GM12875 (cell line): ENCODE measurements at regions not wholly inside any gene's neighbourhood (a gene's known extent, or its start where the extent isn't known, plus 50 kb on each side); places are given as distances from the start of the nearest gene placed in this dataset.

Experiments used
- H3K4me3 ChIP-seq: one replicate; pipeline ENCODE4 v1.5.1; 2011; ENCODE audit warnings: low read depth, low read length, control low read depth
- TF ChIP-seq, protein P1 (sequence below): IDR thresholded peaks from 2 replicates; pipeline ENCODE4 v1.5.1; 2011; ENCODE audit warnings: low read depth, mild to moderate bottlenecking, control low read depth, inconsistent platforms, low read length, moderate library complexity, borderline replicate concordance; ENCODE audit not compliant: insufficient read depth

DNA sequence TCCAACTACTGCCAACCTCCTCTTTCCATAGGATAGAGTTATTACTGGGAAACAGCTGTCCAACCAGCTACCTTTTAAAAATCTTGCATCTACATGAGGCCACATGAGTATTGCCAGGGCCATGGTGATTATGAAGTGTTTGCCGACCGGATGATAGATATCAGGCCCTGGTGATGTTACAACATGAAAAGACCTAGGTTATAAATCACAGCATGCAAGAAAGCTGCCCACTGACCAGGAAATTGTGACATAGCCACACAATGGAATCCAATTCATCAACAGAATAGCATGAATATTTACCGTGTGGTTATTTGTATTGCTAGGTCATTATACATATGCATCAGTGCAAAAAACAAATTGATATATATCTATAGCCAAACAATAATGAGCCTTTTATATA is 517.0 kb downstream of the INHBA start:
- H3K4me3 ChIP-seq = no peak overlapping the region
- TF ChIP-seq, protein P1, sequence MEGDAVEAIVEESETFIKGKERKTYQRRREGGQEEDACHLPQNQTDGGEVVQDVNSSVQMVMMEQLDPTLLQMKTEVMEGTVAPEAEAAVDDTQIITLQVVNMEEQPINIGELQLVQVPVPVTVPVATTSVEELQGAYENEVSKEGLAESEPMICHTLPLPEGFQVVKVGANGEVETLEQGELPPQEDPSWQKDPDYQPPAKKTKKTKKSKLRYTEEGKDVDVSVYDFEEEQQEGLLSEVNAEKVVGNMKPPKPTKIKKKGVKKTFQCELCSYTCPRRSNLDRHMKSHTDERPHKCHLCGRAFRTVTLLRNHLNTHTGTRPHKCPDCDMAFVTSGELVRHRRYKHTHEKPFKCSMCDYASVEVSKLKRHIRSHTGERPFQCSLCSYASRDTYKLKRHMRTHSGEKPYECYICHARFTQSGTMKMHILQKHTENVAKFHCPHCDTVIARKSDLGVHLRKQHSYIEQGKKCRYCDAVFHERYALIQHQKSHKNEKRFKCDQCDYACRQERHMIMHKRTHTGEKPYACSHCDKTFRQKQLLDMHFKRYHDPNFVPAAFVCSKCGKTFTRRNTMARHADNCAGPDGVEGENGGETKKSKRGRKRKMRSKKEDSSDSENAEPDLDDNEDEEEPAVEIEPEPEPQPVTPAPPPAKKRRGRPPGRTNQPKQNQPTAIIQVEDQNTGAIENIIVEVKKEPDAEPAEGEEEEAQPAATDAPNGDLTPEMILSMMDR = no peak

DNA sequence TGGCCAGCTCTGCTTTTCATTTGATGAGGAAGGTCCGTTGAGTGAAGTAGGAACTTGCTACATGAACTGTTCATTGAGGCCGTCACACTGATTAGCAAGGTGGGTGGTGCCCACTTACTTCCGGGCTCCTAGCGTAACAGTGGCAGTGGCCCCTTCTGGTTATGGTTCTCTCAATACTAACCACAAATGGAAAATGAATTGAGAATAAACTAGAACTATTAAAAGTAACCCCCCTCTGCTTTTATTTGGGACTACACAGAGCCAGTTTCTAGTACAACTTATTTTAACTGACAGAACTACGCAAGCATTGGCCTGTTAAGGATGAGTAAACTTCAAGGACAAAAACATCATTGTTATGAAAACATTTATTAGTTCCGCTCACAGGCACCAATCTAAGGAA is 519.1 kb downstream of the INHBA start:
- TF ChIP-seq, protein P1 = no peak
- no peak overlapping the region for H3K4me3 ChIP-seq

DNA sequence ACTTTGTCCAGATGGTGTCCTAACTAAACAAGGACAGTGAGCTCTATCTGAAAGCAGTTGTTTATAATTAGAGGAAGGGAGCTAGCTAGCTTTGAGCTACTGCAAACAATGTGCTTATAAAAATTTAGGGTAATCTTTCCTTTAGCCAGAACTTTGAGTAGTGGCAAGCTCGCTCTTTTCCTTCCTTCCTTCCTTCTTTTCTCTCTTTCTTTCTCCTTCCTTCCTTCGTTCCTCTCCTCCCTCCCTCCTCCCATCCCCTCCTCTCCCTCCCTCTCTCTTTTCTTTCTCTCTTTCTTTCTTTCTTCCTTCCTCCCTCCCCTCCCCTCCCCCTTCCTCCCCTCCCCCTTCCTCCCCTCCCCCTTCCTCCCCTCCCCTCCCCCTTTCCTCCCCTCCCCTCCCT is 520.1 kb downstream of the INHBA start:
- TF ChIP-seq, protein P1 = no peak
- no peak overlapping the region for H3K4me3 ChIP-seq

DNA sequence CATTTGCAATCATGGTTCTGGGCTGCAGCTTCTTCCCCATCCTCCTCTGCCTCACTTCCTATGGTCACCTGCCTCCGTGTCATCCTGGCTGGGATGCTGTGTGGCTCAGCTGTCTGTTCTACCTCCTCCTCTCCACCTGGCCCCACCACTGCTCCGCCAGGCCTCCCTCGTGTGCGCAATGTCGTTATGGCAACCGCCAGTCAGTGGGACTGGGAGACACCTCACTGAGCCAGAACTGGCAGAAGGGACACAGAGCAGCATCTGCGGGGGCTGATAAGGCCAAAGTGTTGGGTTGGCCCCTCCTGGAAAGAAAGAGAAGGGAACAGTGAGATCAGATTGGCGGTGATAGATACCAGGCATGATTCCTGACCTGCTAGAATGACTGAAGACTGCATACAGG is 527.5 kb downstream of the INHBA start:
- no peak overlapping the region for H3K4me3 ChIP-seq
- TF ChIP-seq, protein P1 = no peak

DNA sequence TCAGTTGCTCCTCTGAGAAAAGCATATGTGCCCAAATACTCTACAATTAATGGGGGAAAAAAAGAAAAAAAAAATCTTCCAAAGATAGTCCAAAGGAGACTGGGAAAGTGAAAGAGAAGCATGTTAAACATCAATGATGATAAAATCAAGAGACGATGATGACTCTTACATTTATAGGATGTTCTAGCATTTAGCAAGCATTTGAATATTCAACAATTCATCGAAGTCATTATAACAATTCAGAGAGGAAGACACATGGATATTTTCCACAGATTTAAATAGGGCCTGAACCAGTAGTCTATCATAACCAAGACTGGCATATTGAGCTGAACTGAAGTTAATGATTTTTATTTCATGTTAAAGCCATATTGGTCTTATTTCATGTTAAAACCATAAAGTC is 528.4 kb downstream of the INHBA start:
- H3K4me3 ChIP-seq = no peak overlapping the region
- TF ChIP-seq, protein P1 = no peak

DNA sequence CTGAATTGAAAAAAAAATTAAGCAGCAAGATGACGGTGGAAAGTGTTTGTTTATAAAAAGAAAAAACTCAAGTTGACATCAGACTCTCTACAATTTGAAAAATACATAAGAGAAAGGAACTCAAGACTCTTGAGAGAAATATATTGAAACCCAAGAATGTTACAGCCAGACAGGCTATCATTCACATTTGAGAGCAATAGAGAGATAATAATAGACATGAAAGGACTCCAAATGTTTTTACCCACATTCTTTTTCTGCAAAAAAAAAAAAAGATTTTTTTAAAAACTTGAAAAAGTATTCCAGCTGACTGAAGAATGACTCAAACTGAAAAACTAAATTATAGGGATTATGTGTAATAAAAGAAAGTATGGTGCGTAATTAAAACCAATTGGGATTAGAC is 532.4 kb downstream of the INHBA start:
- no peak overlapping the region for H3K4me3 ChIP-seq
- TF ChIP-seq, protein P1 = no peak

DNA sequence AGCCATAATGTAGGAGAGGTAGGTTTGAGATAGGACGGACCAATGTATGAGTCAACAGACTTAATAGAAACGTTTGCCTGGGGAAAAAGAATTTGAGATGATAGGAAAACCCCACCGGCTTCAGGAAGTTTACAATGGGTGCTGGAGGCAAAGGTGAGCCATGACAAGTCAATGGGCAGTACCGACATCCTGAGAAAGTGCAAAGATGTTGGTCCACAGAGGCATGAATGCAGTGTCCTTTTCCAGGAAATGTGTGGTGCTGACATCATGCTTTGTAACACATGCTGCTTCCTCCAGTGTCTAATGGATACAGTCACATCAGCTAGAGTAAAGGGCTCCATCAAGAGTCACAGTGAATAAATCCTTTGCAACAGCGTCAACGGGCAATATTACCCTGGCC is 533.6 kb downstream of the INHBA start:
- no peak overlapping the region for H3K4me3 ChIP-seq
- TF ChIP-seq, protein P1 = no peak
